Right lobe of liver (tissue), 6 donors: ENCODE measurements at regions not wholly inside any gene's neighbourhood (a gene's known extent, or its start where the extent isn't known, plus 50 kb on each side); places are given as distances from the start of the nearest gene placed in this dataset.
A peak's percentile ranks its signal among the peaks of the same experiment; 100 is the strongest.

ENCODE experiments used
- ATAC-seq, 4 donors: fragments of 200-7000 bp; cut with Tn5 transposase; one replicate each; pipeline ENCODE4 v1.9.1; 2020; ENCODE audit warnings: mild to moderate bottlenecking in 4 of 4, moderate library complexity in 4 of 4
- DNase-seq, 3 donors: peaks; one replicate each; pipeline ENCODE4 v3.0.0-alpha.2; 2020
- H3K27ac ChIP-seq, 3 donors: fragments of 200-600 bp; one replicate each; pipeline ENCODE4 v1.8.0; 2022
- H3K27me3 ChIP-seq, 2 donors: fragments of 200-600 bp; one replicate each; pipeline ENCODE4 v1.8.0; 2022
- H3K36me3 ChIP-seq, 4 donors: fragments of 200-600 bp; sonication (generic) in 1 of 4; one replicate each; pipeline versions ENCODE4 v1.5.1 to v1.8.0; 2017 to 2022; ENCODE audit warnings: control low read depth in 1 of 4
- H3K4me1 ChIP-seq, 4 donors: fragments of 200-600 bp; sonication (generic) in 1 of 4; one replicate each; pipeline versions ENCODE4 v1.5.1 to v1.8.0; 2017 to 2022; ENCODE audit warnings: control low read depth in 1 of 4
- H3K4me3 ChIP-seq, 3 donors: fragments of 200-600 bp; one replicate each; pipeline ENCODE4 v1.8.0; 2022
- H3K9me3 ChIP-seq, 4 donors: fragments of 200-600 bp; sonication (generic) in 1 of 4; one replicate each; pipeline versions ENCODE4 v1.5.1 to v1.8.0; 2017 to 2022; ENCODE audit warnings: control low read depth in 1 of 4
- CTCF ChIP-seq, 4 donors: fragments of 200-600 bp in 3 of 4; fragments of 450-650 bp in 1 of 4; IDR thresholded peaks; one replicate each; pipeline versions ENCODE4 v1.5.1 to v1.8.0; 2016 to 2022; ENCODE audit warnings: antibody characterized with exemption in 4 of 4, mild to moderate bottlenecking in 2 of 4
- POLR2A ChIP-seq: fragments of 450-650 bp; IDR thresholded peaks from one replicate; pipeline ENCODE4 v1.6.1; 2017; ENCODE audit warnings: antibody characterized with exemption, mild to moderate bottlenecking
- WGBS: methylation state at CpG from one replicate; pipeline ENCODE4 v1.1.6; 2018; ENCODE audit warnings: low coverage, low lambda C conversion rate; ENCODE audit not compliant: insufficient coverage; ENCODE audit errors: missing lambda C conversion rate; 5-methylcytosine and 5-hydroxymethylcytosine counted together
- intact Hi-C, 2 donors: fragments of 100-400 bp; cut with DNase I; formaldehyde crosslinking; loops; one replicate each; pipeline versions ENCODE4 v1.11.2 to v1.14.1; 2022
- donor health status: DM: no; HTN: yes; CAD: no.
- donor health status: DM: no; HTN: no; CAD: no.
- donor health status: DM: no; HTN: no; CAD: no.
- donor health status: DM: no; HTN: yes; CAD: no.
- donor health status: DM: no; HTN: yes; CAD: no.

GRCh38 chr2:149954981-149955600 lies 367.5 kb upstream of the MMADHC start:
- no peak for DNase-seq
- peaks cover 0 to 9% (median 4%) of the 10 kb centered on the region in 4 donors for H3K4me1 ChIP-seq
- no peaks in the 10 kb centered on the region for H3K27me3 ChIP-seq
- H3K36me3 ChIP-seq, result no peaks in the 10 kb centered on the region
- 77% methylated on average over 6 of the region's 6 CpGs for WGBS
- no peak for TF ChIP-seq POLR2A
- no peak for TF ChIP-seq CTCF (IDR thresholded peaks at IDR 0.05)
- H3K4me3 ChIP-seq, result no peak overlapping the region
- intact Hi-C loops, result no loop called here
- no peak for ATAC-seq
- no peaks in the 10 kb centered on the region for H3K9me3 ChIP-seq
- no peak overlapping the region for H3K27ac ChIP-seq

DNA sequence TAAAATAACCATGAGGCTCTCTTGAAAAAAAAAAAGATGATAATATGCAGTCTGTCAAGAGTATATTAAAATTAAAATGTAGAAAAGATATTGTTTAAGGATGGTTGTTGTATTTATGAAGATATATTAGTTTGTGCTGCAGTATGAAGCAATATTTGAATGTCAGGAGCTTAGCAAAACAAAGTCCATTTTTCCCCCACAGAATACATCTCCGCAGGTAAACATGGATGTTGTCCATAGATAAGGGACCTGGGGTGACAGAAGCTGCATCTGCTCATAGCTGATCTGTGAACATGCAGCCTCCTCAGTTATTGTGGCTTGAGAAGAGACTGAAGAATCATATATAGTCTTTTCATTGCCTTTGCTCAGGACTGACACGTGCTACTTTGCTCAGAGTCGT lies 366.1 kb upstream of the MMADHC start:
- 37% methylated on average over 3 of the region's 3 CpGs for WGBS
- no peak overlapping the region for H3K4me3 ChIP-seq
- H3K9me3 ChIP-seq, result no peaks in the 10 kb centered on the region
- no peaks in the 10 kb centered on the region for H3K36me3 ChIP-seq
- no peaks in the 10 kb centered on the region for H3K27me3 ChIP-seq
- intact Hi-C loops, result no loop called here
- no peak overlapping the region for H3K27ac ChIP-seq
- H3K4me1 ChIP-seq, result peaks cover 0 to 9% (median 4%) of the 10 kb centered on the region in 4 donors
- DNase-seq (no peak), ATAC-seq (peak; percentile 92 to 98 (median 95))
- TF ChIP-seq POLR2A (no peak), CTCF (IDR thresholded peaks at IDR 0.05) (no peak)

GRCh38 chr2:149931486-149931885 lies 343.9 kb upstream of the MMADHC start:
- TF ChIP-seq POLR2A (no peak), CTCF (IDR thresholded peaks at IDR 0.05) (no peak)
- no peaks in the 10 kb centered on the region for H3K36me3 ChIP-seq
- intact Hi-C loops, result no loop called here
- H3K4me1 ChIP-seq, result no peaks in the 10 kb centered on the region
- no peak overlapping the region for H3K4me3 ChIP-seq
- WGBS, result no CpG with 5 or more reads among the region's 1 CpG
- no peak overlapping the region for H3K27ac ChIP-seq
- no peaks in the 10 kb centered on the region for H3K27me3 ChIP-seq
- ATAC-seq (no peak), DNase-seq (no peak)
- no peaks in the 10 kb centered on the region for H3K9me3 ChIP-seq

DNA sequence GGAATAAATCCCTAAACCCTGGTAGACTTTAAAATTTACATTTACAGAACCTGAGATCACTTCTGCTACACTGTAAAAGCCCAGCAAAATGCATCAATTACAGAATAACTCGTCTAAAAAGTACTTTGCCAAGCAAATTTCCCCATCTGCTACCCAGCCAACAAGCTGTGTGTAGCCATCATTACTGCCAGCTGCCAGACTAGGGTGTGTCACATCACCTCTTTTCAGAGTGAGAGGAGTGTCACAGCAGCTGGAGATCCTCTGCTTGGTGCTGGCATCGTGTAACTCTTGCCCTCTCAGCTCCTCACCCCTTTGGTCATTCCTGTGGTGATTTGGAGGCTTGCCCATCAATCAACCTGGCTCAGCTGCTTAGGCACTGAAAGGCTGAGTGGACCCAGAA lies 340.4 kb upstream of the MMADHC start:
- no peaks in the 10 kb centered on the region for H3K27me3 ChIP-seq
- intact Hi-C loops, result no loop called here
- DNase-seq (no peak), ATAC-seq (no peak)
- H3K27ac ChIP-seq, result no peak overlapping the region
- H3K9me3 ChIP-seq, result no peaks in the 10 kb centered on the region
- no peaks in the 10 kb centered on the region for H3K4me1 ChIP-seq
- TF ChIP-seq CTCF (IDR thresholded peaks at IDR 0.05) (no peak), POLR2A (no peak)
- no peaks in the 10 kb centered on the region for H3K36me3 ChIP-seq
- no peak overlapping the region for H3K4me3 ChIP-seq
- WGBS, result 21% methylated on average over 2 of the region's 2 CpGs

DNA sequence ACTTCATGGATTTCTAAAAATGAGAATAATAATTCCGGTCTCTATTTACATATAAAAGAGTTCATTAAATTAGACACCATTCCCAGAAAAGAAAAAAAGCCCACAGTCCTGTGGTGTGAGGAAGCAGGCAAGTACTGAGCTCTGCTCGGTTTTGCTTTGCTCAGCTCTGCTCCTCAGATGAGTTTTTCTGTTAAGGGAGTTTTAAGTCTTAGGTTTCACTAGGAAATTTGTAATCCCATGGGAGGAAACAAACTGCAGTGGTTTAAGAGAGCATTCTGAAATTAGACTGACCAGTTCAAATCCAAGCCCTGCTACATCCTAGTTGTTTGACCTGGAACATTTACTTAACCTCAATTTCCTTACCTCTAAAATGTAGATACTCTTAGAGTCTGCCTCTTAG lies 338.6 kb upstream of the MMADHC start:
- 49% methylated on average over 2 of the region's 2 CpGs for WGBS
- no peak overlapping the region for H3K4me3 ChIP-seq
- DNase-seq (no peak), ATAC-seq (no peak)
- intact Hi-C loops, result no loop called here
- no peaks in the 10 kb centered on the region for H3K9me3 ChIP-seq
- H3K27me3 ChIP-seq, result no peaks in the 10 kb centered on the region
- TF ChIP-seq POLR2A, result no peak
- TF ChIP-seq CTCF (IDR thresholded peaks at IDR 0.05), result no peak
- H3K4me1 ChIP-seq, result no peaks in the 10 kb centered on the region
- H3K36me3 ChIP-seq, result no peaks in the 10 kb centered on the region
- no peak overlapping the region for H3K27ac ChIP-seq
